GM12873 (cell line): ENCODE measurements at regions not wholly inside any gene's neighbourhood (a gene's known extent, or its start where the extent isn't known, plus 50 kb on each side); places are given as distances from the start of the nearest gene placed in this dataset.

Experiments used
- TF ChIP-seq, protein P1 (sequence below): IDR thresholded peaks from 2 replicates; pipeline ENCODE4 v1.5.1; 2012; ENCODE audit warnings: low read depth, mild to moderate bottlenecking, moderate library complexity, low read length, control low read depth; ENCODE audit not compliant: insufficient read depth; ENCODE audit errors: missing control alignments

DNA sequence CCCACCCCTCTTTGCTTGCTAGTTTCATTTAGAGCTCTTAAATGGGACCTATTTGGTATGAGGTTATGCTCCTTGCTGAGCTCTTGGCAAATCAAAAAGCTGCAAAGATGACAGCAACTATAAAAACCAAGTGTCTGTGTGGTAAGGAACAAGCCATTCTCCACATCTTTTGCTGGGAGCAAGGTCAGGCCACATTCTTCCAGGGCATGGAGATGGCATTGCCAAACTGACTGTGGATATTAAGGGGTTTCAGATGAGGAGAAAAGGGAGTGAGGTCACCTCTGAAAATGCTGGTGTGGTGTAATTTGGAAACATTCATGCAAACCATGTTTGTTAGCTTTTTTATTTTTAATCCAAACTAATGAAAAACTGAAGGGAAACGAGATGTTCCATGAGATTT is 218.8 kb upstream of the IL12B start:
- TF ChIP-seq, protein P1, sequence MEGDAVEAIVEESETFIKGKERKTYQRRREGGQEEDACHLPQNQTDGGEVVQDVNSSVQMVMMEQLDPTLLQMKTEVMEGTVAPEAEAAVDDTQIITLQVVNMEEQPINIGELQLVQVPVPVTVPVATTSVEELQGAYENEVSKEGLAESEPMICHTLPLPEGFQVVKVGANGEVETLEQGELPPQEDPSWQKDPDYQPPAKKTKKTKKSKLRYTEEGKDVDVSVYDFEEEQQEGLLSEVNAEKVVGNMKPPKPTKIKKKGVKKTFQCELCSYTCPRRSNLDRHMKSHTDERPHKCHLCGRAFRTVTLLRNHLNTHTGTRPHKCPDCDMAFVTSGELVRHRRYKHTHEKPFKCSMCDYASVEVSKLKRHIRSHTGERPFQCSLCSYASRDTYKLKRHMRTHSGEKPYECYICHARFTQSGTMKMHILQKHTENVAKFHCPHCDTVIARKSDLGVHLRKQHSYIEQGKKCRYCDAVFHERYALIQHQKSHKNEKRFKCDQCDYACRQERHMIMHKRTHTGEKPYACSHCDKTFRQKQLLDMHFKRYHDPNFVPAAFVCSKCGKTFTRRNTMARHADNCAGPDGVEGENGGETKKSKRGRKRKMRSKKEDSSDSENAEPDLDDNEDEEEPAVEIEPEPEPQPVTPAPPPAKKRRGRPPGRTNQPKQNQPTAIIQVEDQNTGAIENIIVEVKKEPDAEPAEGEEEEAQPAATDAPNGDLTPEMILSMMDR, result no peak

DNA sequence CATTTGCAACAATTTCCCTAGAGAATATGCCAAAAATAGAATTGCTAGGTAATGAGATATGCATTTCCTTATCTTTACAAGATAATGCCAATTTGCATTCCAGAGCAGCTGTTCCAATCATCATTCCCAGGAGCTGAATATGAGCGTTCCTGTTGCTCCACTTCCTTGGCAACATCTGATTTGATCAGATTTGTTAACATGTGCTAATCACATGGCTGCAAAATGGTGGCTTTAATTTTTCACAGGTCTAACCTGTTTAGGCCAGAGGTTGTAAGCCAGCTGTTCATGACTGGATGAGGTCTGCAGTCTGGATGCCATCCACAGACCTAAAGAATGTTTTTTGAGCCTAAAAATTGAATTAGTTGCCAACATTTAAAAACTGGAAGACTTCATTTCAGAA is 220.7 kb upstream of the IL12B start:
- TF ChIP-seq, protein P1, result no peak

DNA sequence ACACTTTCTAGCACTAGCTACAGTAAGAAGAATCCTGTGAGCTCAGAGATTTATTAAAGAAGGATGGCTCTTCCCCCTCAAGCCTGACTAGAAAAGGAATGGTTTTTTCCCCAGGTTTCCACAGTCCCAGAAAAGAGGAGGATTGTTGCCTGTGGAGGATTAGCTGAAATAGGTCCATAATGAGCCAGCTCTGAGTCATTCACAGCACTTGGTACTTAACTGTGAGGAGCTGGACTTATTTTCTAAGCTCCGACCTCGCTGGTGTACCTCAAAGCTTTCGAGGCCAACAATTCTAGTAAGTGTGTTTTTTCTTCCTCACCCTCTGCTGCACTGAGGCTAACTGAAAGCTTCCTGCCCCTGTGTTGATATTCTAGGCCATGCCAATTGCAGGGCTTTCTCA is 222.5 kb upstream of the IL12B start:
- TF ChIP-seq, protein P1, result no peak

DNA sequence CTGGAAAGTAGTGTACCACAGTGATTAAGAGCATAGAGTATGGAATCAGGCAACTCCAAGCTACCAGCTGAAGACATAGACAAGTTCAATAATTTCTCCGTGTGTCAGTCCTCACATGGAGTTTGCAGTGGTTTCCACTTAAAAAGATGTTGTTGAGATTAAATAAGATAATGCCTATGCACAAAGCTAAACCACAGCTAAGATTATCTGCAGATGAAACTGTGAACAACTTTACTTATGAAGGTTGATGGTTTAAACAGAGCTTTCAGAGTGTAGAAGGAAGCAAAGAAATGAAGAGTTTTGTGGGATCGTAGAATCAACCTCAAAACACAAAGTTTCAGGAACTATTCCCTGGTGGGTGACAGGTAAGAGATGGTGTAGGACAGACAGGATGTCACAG is 223.5 kb upstream of the IL12B start:
- TF ChIP-seq, protein P1, result no peak

DNA sequence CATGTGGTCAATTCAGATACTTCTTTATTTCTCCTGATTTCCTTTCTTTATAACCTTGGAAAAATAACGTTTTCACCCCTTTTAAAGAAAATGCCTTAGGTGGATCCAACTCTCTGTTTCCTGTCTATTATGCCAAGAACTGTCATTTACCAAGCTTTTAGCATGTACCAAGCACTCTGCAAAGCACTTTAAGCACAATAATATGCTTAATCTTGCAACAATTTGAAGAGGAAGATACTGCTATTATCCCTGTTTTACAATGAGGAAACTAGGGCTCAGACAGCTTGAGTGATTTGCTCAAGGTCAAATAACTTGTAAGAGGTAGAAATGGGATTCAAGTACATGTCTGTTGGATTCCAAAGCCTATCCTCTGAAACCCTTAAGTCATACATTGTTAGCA is 224.8 kb upstream of the IL12B start:
- TF ChIP-seq, protein P1, result no peak

DNA sequence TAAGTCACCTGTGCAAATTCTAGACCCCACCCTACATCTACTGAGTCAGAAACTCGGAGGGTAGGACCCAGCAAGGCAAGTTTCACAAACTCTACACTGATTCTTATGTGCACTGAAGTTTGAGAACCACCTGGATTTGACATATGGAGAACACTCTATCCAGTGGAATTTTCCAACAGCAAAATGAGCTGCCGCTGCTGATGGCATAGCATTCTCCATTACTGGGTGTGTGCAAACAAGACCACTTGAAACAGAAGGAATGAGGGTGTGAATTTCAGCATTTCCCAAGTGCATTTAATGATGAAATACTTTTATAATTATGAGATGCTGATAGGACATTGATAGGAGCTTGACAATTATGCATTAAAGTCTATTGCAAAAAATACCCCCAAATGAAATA is 229.1 kb upstream of the IL12B start:
- TF ChIP-seq, protein P1, result no peak

DNA sequence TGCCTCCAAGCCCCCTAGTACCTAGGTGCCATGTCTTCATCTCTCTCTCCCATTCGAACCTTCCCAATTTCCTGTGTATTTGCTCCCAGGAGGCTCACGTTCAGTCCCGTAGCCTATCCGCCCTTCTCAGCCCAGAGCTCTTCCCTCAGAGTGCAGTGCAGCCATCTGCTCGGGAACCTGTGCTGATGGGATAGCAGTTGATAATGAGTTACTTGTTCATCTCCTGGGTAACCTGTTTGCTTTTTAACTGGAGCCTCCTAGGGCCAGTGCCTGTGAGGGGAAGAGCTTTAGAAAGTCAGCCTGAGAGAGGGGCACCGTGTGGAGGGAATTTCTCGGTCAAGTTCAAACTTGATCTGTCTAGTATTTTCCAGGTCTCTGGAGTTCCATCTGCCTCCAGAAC is 229.8 kb upstream of the IL12B start:
- TF ChIP-seq, protein P1, result no peak
